IPS-15b (cell line): ENCODE measurements at regions not wholly inside any gene's neighbourhood (a gene's known extent, or its start where the extent isn't known, plus 50 kb on each side); places are given as distances from the start of the nearest gene placed in this dataset.

Experiments used
- H3K27me3 ChIP-seq: one replicate; pipeline ENCODE4 v1.6.1; 2013; ENCODE audit warnings: low read length; ENCODE audit not compliant: control insufficient read depth, insufficient read depth
- H3K36me3 ChIP-seq: one replicate; pipeline ENCODE4 v1.6.1; 2013; ENCODE audit warnings: low read length; ENCODE audit not compliant: control insufficient read depth, insufficient read depth
- H3K4me1 ChIP-seq: one replicate; pipeline ENCODE4 v1.6.1; 2013; ENCODE audit warnings: mild to moderate bottlenecking, low read length; ENCODE audit not compliant: control insufficient read depth, insufficient read depth
- H3K4me3 ChIP-seq: one replicate; pipeline ENCODE4 v1.5.1; 2013; ENCODE audit warnings: low read depth, low read length
- H3K9ac ChIP-seq: one replicate; pipeline ENCODE4 v1.6.1; 2013; ENCODE audit warnings: low read depth, mild to moderate bottlenecking, low read length
- H3K9me3 ChIP-seq: one replicate; pipeline ENCODE4 v1.6.1; 2013; ENCODE audit warnings: mild to moderate bottlenecking, low read length; ENCODE audit not compliant: control insufficient read depth, insufficient read depth

DNA sequence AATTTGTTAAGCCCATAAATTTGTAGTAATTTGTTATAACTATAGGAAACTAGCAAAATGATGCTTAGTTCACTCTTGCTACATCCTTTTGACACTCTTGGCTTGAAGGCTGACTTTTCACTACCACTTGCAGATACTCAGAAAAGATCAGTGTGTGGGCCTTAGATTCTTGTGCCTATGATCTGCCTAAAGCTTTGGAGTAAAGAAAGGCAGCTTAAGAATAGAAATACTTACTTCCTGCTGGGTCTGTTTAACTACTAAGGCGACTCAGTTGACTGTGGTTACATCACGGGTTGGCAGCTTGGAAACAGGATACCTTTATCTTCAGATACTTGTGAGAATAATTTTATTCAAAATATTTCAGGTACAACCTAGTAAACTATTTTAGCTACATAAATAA, 201.4 kb upstream of the FMR1 start:
- Histone ChIP-seq H3K36me3 (no peaks in the 10 kb centered on the region), H3K27me3 (peaks cover 49% of the 10 kb centered on the region), H3K4me3 (no peak overlapping the region), H3K9ac (no peak overlapping the region), H3K4me1 (no peaks in the 10 kb centered on the region), H3K9me3 (no peaks in the 10 kb centered on the region)

DNA sequence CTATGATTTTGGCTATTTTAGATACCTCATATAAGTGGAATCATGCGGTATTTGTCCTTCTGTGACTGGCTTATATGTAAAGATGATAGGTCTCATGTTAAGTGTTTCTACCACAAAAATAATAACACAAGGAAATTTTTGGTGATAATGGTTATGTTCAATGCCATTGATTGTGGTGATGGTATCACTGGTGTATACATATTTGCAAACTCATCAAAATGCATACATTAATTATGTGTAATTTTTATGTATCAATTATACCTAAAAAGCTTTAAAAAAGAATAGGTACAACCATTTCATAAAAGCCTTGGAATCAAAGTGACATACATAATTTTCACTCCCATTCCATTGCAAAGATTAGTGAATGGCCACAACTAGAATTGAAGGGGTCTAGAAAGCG, 178.3 kb upstream of the FMR1 start:
- H3K9ac ChIP-seq: no peak overlapping the region
- no peaks in the 10 kb centered on the region for H3K36me3 ChIP-seq
- H3K27me3 ChIP-seq: peaks cover 2% of the 10 kb centered on the region
- H3K4me1 ChIP-seq: peaks cover 3% of the 10 kb centered on the region
- no peak overlapping the region for H3K4me3 ChIP-seq
- peaks cover 5% of the 10 kb centered on the region for H3K9me3 ChIP-seq

DNA sequence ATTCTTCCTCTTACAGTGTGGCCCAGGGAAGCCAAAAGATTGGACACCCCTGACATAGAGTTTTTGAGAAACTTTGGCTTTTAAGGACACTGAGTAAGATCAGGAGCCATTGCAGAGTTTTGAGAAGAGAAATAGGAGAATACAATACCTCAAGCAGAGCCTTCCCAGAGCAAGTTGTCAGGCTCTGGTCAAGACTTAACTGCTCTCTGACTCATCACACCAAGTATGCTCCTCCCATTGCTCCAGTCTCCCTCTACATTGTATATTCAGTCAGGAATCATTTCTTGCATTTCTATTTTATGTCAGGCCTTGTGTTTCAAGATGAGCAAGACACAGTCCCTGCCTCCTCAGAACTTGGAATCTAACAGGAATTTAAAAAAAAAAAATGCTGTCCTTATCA, 176.4 kb upstream of the FMR1 start:
- peaks cover 3% of the 10 kb centered on the region for H3K4me1 ChIP-seq
- H3K9ac ChIP-seq: no peak overlapping the region
- no peaks in the 10 kb centered on the region for H3K36me3 ChIP-seq
- no peaks in the 10 kb centered on the region for H3K27me3 ChIP-seq
- H3K4me3 ChIP-seq: no peak overlapping the region
- peaks cover 5% of the 10 kb centered on the region for H3K9me3 ChIP-seq

DNA sequence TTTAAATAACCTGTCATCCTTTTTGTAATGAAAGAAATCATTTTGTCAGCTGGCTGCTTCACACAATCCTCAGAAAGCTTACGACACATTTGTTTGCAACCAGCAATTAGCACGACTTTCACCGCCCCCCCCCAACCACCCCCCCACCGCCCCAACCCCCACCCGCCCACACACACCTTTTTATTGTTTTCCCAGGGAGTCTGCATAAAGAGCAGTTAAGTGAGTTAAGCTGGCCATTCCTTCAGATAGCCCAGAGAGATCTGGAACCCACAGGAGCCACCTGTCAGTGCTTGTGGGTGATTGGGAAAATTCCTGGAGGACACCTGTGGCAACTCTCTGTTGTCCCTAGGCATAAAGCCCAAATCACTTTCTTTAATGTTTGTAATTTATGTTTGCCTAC, 175.7 kb upstream of the FMR1 start:
- H3K27me3 ChIP-seq: no peaks in the 10 kb centered on the region
- H3K9ac ChIP-seq: no peak overlapping the region
- no peaks in the 10 kb centered on the region for H3K36me3 ChIP-seq
- H3K4me1 ChIP-seq: peaks cover 3% of the 10 kb centered on the region
- no peak overlapping the region for H3K4me3 ChIP-seq
- H3K9me3 ChIP-seq: peaks cover 5% of the 10 kb centered on the region

DNA sequence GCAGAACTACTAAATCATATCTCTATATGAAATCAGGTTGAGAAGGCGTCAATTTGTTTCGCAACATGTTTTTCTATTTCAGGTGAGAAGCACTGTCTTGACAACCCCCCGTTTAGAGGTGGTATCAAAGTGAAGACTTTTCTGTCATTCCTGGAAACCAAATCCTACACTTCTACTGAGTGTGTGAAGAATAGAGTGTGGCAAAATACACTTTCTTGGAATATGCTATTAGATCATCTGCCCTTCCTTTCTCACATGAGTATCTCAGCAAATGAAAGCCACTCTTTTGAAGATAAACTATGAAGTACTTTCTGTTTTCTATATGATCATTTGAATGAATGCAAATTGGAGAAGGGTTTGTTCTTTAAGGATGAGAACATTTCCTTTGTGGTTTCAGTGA, 174.0 kb upstream of the FMR1 start:
- H3K9ac ChIP-seq: no peak overlapping the region
- H3K4me3 ChIP-seq: no peak overlapping the region
- H3K4me1 ChIP-seq: peaks cover 3% of the 10 kb centered on the region
- no peaks in the 10 kb centered on the region for H3K36me3 ChIP-seq
- no peaks in the 10 kb centered on the region for H3K27me3 ChIP-seq
- peaks cover 5% of the 10 kb centered on the region for H3K9me3 ChIP-seq

DNA sequence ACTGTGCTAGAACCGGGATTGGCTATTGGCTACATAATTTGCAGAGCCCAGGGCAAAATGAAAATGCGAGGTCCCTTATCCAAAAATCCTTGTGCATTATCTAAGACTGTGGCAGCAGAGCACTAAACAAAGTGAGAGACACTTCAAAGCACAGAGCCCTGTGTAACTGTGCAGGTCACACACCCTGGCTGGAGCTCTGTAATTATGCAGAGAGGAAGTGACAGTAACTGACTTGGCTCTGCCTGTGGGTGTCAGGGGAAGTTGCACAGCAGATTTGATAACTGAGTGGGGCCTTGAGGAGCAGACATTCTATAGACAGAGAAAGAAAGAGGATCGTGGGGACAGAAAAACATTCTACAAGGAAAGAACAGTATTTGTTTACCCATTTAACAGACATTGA, 173.5 kb upstream of the FMR1 start:
- peaks cover 5% of the 10 kb centered on the region for H3K9me3 ChIP-seq
- H3K4me3 ChIP-seq: no peak overlapping the region
- no peaks in the 10 kb centered on the region for H3K27me3 ChIP-seq
- H3K36me3 ChIP-seq: no peaks in the 10 kb centered on the region
- H3K4me1 ChIP-seq: peaks cover 3% of the 10 kb centered on the region
- no peak overlapping the region for H3K9ac ChIP-seq

DNA sequence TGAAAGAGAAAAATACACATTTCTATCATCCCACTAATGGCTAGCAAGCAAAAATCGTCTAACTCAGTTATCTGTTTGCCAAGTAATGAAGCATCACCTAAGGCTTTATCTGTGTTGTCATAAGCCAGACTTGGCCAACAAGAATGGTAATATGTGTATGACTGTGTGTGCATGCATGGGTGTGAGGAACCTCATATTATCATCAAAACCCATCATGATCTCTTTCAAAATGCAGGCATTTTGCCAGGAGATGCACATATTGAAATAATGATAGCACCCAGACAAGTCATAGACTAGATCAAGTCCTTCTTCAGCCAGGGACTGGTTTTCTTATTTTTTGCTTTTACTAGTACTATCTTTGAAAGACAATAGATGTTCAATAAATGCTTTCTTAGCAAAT, 172.5 kb upstream of the FMR1 start:
- Histone ChIP-seq H3K27me3 (no peaks in the 10 kb centered on the region), H3K9ac (no peak overlapping the region)

DNA sequence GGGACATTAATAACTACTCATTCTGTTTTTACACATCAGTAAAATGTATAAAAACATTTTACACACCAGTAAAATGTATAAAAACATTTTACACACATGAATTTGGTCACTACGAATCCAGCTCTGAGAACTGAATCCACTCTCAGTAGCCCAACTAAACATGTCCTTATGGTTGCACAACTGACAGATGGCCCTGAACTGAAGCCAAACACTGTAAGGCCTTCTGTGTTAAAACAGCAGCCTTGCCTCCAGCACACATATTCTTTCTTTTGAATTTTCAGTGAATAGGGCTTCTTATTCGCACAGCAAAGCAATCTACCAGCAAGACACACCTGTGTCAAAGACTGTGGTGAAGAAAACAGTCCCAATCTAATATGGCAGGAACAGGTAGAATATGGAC, 169.9 kb upstream of the FMR1 start:
- Histone ChIP-seq H3K27me3 (no peaks in the 10 kb centered on the region), H3K9me3 (no peaks in the 10 kb centered on the region), H3K4me1 (no peaks in the 10 kb centered on the region), H3K4me3 (no peak overlapping the region), H3K9ac (no peak overlapping the region), H3K36me3 (no peaks in the 10 kb centered on the region)

More for the DNA sequence above, 172.5 kb upstream of the FMR1 start:
- no peaks in the 10 kb centered on the region for H3K36me3 ChIP-seq
- H3K4me3 ChIP-seq: no peak overlapping the region
- no peaks in the 10 kb centered on the region for H3K9me3 ChIP-seq
- peaks cover 3% of the 10 kb centered on the region for H3K4me1 ChIP-seq

DNA sequence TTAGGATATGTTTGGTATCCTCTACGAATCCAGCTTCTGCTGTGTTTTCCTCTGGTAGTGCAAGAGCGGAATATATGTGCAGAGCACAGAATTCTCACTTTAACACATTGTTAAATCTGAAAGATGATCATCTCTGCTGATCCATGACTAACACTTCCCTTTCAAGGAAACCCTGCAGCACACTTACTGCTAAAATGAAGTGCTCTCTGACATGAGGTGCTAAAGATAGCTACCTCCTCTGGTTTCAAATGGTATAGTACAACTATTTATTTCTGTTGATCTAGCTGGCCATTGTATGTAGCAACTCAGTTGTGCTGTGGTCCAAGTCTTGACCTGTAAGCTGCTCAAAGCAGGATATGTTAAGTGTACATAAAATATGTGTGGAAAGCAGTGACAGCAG, 162.4 kb upstream of the FMR1 start:
- H3K9me3 ChIP-seq: peaks cover 3% of the 10 kb centered on the region

DNA sequence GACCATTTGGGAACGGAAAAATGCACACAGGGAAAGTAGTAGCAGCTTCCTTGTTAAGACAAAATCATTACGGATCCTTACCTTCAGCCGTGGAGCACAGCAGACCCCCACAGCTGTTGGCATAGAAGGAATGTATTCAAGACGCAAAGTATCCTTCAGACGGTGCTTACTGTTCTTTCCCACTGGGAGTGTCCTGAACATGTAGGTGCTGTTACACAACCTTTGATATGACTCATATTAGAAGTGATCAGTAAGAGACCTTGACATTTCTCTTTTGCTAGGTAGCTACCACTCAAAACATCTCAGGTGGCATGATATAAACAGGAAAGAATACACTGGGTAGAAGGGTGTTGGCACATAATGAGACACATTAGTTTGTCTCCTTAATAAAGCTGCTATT, 154.0 kb upstream of the FMR1 start:
- no peak overlapping the region for H3K4me3 ChIP-seq
- no peaks in the 10 kb centered on the region for H3K36me3 ChIP-seq
- no peak overlapping the region for H3K9ac ChIP-seq
- H3K9me3 ChIP-seq: no peaks in the 10 kb centered on the region
- H3K4me1 ChIP-seq: no peaks in the 10 kb centered on the region
- H3K27me3 ChIP-seq: no peaks in the 10 kb centered on the region

More for the DNA sequence above, 162.4 kb upstream of the FMR1 start:
- Histone ChIP-seq H3K4me3 (no peak overlapping the region), H3K36me3 (no peaks in the 10 kb centered on the region), H3K4me1 (no peaks in the 10 kb centered on the region), H3K9ac (no peak overlapping the region), H3K27me3 (no peaks in the 10 kb centered on the region)

DNA sequence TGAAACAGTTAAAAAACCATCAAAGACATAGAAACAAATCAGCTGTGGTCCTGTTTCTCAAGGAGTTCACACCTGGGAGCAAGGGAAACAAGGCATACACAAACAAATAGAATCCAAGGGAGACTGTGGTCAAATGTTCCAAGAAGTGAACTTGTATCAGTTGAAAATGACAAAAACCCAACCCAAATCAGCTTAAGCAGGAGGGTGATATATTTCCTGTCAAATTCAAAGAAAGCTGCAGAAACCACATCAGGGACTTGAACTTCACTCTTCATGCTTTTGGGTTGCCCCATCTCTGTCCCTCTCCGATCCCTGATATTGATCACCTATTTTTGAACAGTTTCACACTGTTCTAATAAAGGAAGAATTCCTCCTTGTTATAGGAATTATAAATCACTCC, 148.6 kb upstream of the FMR1 start:
- Histone ChIP-seq H3K4me1 (no peaks in the 10 kb centered on the region), H3K27me3 (no peaks in the 10 kb centered on the region), H3K4me3 (no peak overlapping the region), H3K9me3 (no peaks in the 10 kb centered on the region), H3K9ac (no peak overlapping the region), H3K36me3 (no peaks in the 10 kb centered on the region)

DNA sequence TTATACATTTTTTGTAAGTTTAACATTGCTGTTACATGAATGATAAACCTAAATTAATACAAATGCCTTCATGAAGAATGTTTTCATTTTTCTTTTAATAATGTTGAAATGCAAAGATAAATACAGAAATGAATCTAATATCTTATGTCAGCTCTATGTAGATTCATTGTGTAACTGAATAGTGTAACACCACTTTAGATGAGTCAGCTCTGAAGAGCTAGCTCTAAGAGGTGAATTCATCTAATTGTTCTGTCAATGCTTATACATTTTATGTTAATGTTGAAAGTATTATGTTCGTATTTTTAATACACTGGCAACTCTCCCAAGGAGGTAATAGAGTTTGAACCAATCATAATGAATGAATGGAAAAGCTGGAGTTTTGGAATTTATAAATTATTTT, 146.9 kb upstream of the FMR1 start:
- no peaks in the 10 kb centered on the region for H3K9me3 ChIP-seq
- no peak overlapping the region for H3K9ac ChIP-seq
- H3K4me3 ChIP-seq: no peak overlapping the region
- no peaks in the 10 kb centered on the region for H3K27me3 ChIP-seq
- H3K4me1 ChIP-seq: no peaks in the 10 kb centered on the region
- H3K36me3 ChIP-seq: no peaks in the 10 kb centered on the region

DNA sequence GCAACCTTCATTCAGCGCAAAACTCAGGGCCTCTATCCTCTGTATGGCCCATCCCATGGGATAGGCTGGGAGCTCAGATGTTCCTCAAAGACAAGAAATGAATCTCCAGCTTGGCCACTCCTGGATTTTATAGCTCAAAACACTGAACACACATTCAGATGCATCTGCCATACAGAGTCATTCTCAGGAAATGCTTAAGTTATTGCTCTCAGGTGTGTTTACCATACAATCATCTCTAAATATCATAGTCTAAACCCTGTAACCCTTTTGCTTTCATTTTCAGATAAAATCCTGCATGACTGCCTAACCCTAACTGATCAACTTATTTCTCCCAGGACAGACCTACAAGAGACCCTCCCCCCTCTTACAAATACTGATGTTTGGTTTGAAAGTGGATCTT, 140.9 kb upstream of the FMR1 start:
- H3K4me3 ChIP-seq: no peak overlapping the region
- no peaks in the 10 kb centered on the region for H3K9me3 ChIP-seq
- H3K36me3 ChIP-seq: no peaks in the 10 kb centered on the region
- H3K27me3 ChIP-seq: no peaks in the 10 kb centered on the region
- no peak overlapping the region for H3K9ac ChIP-seq
- no peaks in the 10 kb centered on the region for H3K4me1 ChIP-seq
